ENCODE measurements at regions not wholly inside any gene's neighbourhood (a gene's known extent, or its start where the extent isn't known, plus 50 kb on each side); places are given as distances from the start of the nearest gene placed in this dataset.

- Histone ChIP-seq H3K79me2 (ENCODE audit: insufficient read depth, low read depth) (no peaks in the 10 kb centered on the region), H3K9ac (no peak overlapping the region), H3K27ac (no peak overlapping the region), H3K4me2 (no peak overlapping the region), H2AFZ (ENCODE audit: low read depth) (no peak overlapping the region), H3K4me1 (ENCODE audit: low read depth, poor library complexity, severe bottlenecking) (no peaks in the 10 kb centered on the region), H3K27me3 (ENCODE audit: insufficient read depth, low read depth) (no peaks in the 10 kb centered on the region), H4K20me1 (ENCODE audit: insufficient read depth) (no peaks in the 10 kb centered on the region), H3K36me3 (ENCODE audit: insufficient read depth) (no peaks in the 10 kb centered on the region), H3K4me3 (IDR thresholded peaks at IDR 0.05; ENCODE audit: insufficient read depth, low read depth, low read length) (no peak overlapping the region)
- TF ChIP-seq CTCF (conservative IDR thresholded peaks at IDR 0.05; ENCODE audit: low read depth, low read length) = no peak
Measured at GRCh38 chr6:19270616-19271015, 566.6 kb upstream of the ID4 start.

GRCh38 chr6:19279273-19279684 is 557.9 kb upstream of the ID4 start:
- Histone ChIP-seq H3K4me3 (IDR thresholded peaks at IDR 0.05; ENCODE audit: insufficient read depth, low read depth, low read length) (no peak overlapping the region), H3K4me2 (peak overlapping the region; percentile 38; the same call in 1 of the 2 replicates), H3K27ac (no peak overlapping the region), H3K79me2 (ENCODE audit: insufficient read depth, low read depth) (no peaks in the 10 kb centered on the region), H2AFZ (ENCODE audit: low read depth) (no peak overlapping the region), H3K36me3 (ENCODE audit: insufficient read depth) (no peaks in the 10 kb centered on the region), H3K27me3 (ENCODE audit: insufficient read depth, low read depth) (no peaks in the 10 kb centered on the region), H4K20me1 (ENCODE audit: insufficient read depth) (no peaks in the 10 kb centered on the region), H3K9ac (no peak overlapping the region), H3K4me1 (ENCODE audit: low read depth, poor library complexity, severe bottlenecking) (peaks cover 12% of the 10 kb centered on the region)
- TF ChIP-seq CTCF (conservative IDR thresholded peaks at IDR 0.05; ENCODE audit: low read depth, low read length) = no peak

DNA sequence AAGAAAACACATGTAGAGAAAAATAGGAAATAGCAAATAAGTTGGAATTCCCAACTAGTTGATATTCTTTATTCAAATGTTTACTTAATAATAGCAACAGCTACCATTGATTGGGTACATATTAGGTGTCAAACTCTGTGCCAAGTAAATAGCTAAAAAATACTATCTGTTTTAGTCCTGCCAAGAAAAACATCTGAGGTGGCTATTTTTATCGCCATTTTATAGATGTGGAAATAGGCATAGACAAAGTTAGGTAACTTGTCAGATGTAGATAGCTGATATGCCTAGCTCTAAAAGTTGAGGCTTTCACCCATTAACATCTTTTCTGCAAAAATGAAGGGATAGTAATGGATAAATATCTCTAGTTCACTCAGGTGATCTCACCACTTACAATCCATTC is 549.2 kb upstream of the ID4 start:
- no peaks in the 10 kb centered on the region for H4K20me1 ChIP-seq (ENCODE audit: insufficient read depth)
- no peak overlapping the region for H3K9ac ChIP-seq
- no peaks in the 10 kb centered on the region for H3K27me3 ChIP-seq (ENCODE audit: insufficient read depth, low read depth)
- no peak overlapping the region for H3K4me3 ChIP-seq (IDR thresholded peaks at IDR 0.05; ENCODE audit: insufficient read depth, low read depth, low read length)
- H3K4me1 ChIP-seq (ENCODE audit: low read depth, poor library complexity, severe bottlenecking) = no peaks in the 10 kb centered on the region
- no peak overlapping the region for H3K4me2 ChIP-seq
- no peak for TF ChIP-seq CTCF (conservative IDR thresholded peaks at IDR 0.05; ENCODE audit: low read depth, low read length)
- no peak overlapping the region for H2AFZ ChIP-seq (ENCODE audit: low read depth)
- H3K27ac ChIP-seq = no peak overlapping the region
- H3K36me3 ChIP-seq (ENCODE audit: insufficient read depth) = no peaks in the 10 kb centered on the region
- no peaks in the 10 kb centered on the region for H3K79me2 ChIP-seq (ENCODE audit: insufficient read depth, low read depth)

DNA sequence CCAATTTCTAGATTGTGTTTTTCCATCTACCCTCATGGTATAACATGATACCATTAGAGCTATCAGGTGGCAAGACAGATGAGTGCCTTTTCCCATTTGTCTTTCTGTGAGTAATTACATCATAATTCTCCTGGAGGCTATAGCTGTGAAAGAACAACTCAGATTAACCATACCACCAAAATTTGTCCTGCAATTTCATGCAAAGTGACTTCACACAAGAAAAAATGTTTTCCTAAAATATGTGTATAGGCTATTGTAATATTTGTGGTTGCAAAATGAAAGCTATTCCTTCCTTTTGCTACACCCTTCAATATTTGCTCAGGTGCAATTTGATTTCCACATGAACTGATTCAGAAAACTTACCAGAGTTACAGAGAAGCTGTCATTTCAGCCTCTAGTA is 547.7 kb upstream of the ID4 start:
- H4K20me1 ChIP-seq (ENCODE audit: insufficient read depth) = no peaks in the 10 kb centered on the region

More for the DNA sequence above, 547.7 kb upstream of the ID4 start:
- Histone ChIP-seq H3K4me2 (no peak overlapping the region), H3K4me3 (IDR thresholded peaks at IDR 0.05; ENCODE audit: insufficient read depth, low read depth, low read length) (no peak overlapping the region), H3K36me3 (ENCODE audit: insufficient read depth) (no peaks in the 10 kb centered on the region), H3K27ac (no peak overlapping the region), H3K27me3 (ENCODE audit: insufficient read depth, low read depth) (no peaks in the 10 kb centered on the region), H2AFZ (ENCODE audit: low read depth) (no peak overlapping the region), H3K79me2 (ENCODE audit: insufficient read depth, low read depth) (no peaks in the 10 kb centered on the region), H3K9ac (no peak overlapping the region), H3K4me1 (ENCODE audit: low read depth, poor library complexity, severe bottlenecking) (no peaks in the 10 kb centered on the region)
- TF ChIP-seq CTCF (conservative IDR thresholded peaks at IDR 0.05; ENCODE audit: low read depth, low read length) = no peak
